ENCODE measurements at regions not wholly inside any gene's neighbourhood (a gene's known extent, or its start where the extent isn't known, plus 50 kb on each side); places are given as distances from the start of the nearest gene placed in this dataset.

DNA sequence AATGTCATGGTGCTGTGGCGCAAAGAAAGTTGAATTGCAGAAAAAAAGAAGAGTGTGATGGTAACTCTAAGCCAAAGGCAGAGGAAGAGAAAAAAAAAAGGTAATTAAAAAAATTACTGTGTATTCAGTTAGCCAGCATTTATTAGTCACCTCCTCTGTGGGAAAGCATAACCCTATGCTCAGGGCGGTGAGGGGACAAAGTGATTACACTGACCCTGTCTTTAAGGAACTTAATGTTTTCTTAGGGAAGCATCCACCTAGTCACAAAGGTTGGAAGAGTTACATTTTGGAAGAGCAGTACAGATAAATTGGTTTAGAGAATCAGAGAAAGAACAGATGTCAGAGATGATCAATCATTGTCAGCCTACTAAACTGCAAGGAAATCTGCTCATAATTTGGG lies 410.3 kb downstream of the CDH11 start:
- Histone ChIP-seq H3K27ac (no peak overlapping the region), H3K4me1 (no peaks in the 10 kb centered on the region), H3K9me3 (no peaks in the 10 kb centered on the region), H3K36me3 (no peaks in the 10 kb centered on the region), H3K27me3 (no peaks in the 10 kb centered on the region), H3K4me3 (no peak overlapping the region)
- DNase-seq: no peak
- TF ChIP-seq, protein P1, sequence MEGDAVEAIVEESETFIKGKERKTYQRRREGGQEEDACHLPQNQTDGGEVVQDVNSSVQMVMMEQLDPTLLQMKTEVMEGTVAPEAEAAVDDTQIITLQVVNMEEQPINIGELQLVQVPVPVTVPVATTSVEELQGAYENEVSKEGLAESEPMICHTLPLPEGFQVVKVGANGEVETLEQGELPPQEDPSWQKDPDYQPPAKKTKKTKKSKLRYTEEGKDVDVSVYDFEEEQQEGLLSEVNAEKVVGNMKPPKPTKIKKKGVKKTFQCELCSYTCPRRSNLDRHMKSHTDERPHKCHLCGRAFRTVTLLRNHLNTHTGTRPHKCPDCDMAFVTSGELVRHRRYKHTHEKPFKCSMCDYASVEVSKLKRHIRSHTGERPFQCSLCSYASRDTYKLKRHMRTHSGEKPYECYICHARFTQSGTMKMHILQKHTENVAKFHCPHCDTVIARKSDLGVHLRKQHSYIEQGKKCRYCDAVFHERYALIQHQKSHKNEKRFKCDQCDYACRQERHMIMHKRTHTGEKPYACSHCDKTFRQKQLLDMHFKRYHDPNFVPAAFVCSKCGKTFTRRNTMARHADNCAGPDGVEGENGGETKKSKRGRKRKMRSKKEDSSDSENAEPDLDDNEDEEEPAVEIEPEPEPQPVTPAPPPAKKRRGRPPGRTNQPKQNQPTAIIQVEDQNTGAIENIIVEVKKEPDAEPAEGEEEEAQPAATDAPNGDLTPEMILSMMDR (IDR thresholded peaks at IDR 0.05): no peak
- no peak for TF ChIP-seq POLR2A (IDR thresholded peaks at IDR 0.05)

DNA sequence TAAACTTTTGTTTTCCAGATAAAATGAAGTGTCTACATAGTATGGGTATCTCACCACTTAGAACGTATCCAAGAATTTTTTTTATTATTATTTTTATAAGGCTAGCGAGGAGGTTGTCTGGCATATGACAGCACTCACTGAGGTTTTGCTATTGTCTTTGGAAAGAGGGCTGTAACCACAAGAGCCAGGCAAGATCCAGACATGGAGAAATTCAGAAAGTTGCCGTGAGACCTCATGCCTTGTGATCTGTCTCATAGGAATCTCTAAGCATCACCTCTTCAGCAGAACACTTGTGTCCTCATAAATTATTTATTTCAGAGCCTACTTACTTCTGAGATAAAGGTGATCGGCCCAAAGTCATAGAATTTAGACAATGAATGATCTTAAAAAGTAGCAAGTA lies 410.8 kb downstream of the CDH11 start:
- TF ChIP-seq, protein P1 (IDR thresholded peaks at IDR 0.05): no peak
- no peak for TF ChIP-seq POLR2A (IDR thresholded peaks at IDR 0.05)

DNA sequence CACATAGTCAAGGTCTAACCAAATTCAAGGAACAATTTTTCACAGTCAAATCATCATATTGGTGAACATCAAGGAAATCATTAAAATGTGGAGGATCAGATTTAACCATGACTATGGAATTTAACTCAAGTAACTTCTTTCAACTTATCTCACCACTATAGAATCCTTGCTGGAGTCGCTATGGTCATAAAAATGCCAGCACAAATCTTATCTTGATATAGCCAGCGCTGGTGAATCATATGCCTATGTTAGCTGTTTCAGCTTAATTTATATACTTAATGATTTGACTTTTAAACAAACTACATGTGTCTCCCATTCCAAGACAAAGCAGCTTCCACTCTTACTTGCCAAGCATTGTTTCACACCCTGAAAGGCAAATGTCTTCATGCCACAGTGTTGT lies 416.4 kb downstream of the CDH11 start:
- TF ChIP-seq, protein P1 (IDR thresholded peaks at IDR 0.05): no peak
- TF ChIP-seq POLR2A (IDR thresholded peaks at IDR 0.05): no peak
- no peaks in the 10 kb centered on the region for H3K27me3 ChIP-seq
- no peak overlapping the region for H3K27ac ChIP-seq
- no peaks in the 10 kb centered on the region for H3K36me3 ChIP-seq
- H3K9me3 ChIP-seq: no peaks in the 10 kb centered on the region
- no peak overlapping the region for H3K4me3 ChIP-seq
- H3K4me1 ChIP-seq: no peaks in the 10 kb centered on the region
- DNase-seq: no peak

More for the DNA sequence above, 410.8 kb downstream of the CDH11 start:
- Histone ChIP-seq H3K27me3 (no peaks in the 10 kb centered on the region), H3K27ac (no peak overlapping the region), H3K4me3 (no peak overlapping the region), H3K9me3 (no peaks in the 10 kb centered on the region), H3K4me1 (no peaks in the 10 kb centered on the region), H3K36me3 (no peaks in the 10 kb centered on the region)
- DNase-seq: no peak

DNA sequence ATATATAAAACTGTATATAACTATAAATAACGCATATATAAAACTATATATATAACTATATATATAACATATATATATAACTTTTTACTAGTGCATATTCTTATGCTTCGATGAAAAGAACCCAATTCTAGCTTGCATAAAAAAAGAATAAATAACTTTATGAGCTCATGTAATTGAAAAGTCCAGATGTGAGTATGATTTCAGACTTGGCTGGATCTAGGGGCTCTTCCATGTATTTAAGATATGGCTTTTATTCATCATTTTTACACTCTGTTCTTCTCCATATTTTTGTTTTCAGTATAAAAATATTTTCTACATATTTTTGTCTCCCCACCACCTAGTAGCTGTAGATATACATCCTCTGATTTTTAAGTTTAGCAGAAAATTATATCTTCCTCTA lies 417.5 kb downstream of the CDH11 start:
- TF ChIP-seq POLR2A (IDR thresholded peaks at IDR 0.05): no peak
- no peaks in the 10 kb centered on the region for H3K4me1 ChIP-seq
- H3K9me3 ChIP-seq: no peaks in the 10 kb centered on the region
- no peak overlapping the region for H3K4me3 ChIP-seq
- no peaks in the 10 kb centered on the region for H3K36me3 ChIP-seq
- no peak overlapping the region for H3K27ac ChIP-seq
- DNase-seq: no peak
- H3K27me3 ChIP-seq: no peaks in the 10 kb centered on the region

DNA sequence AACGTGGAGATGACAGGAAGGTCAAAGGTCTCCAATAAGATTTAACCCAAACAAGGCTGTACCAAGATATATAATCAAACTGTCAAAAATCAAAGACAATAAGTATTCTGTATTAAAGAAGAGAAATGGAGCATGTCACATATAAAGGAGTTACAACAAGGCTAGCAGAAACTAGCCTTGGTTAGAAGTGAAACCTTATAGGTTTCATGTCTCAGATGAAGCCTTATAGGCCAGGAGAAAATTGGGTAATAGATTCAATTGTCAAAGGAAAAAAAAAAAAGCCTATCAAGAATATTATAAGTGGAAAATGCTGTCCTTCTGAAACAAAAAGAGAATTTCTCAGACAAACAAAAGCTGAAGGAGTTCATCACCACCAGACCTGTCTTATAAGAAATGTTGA lies 419.4 kb downstream of the CDH11 start:
- no peaks in the 10 kb centered on the region for H3K36me3 ChIP-seq
- H3K27ac ChIP-seq: no peak overlapping the region
- no peaks in the 10 kb centered on the region for H3K27me3 ChIP-seq
- TF ChIP-seq POLR2A (IDR thresholded peaks at IDR 0.05): no peak
- TF ChIP-seq, protein P1 (IDR thresholded peaks at IDR 0.05): no peak
- H3K4me3 ChIP-seq: no peak overlapping the region
- H3K4me1 ChIP-seq: no peaks in the 10 kb centered on the region
- H3K9me3 ChIP-seq: no peaks in the 10 kb centered on the region
- no peak for DNase-seq

DNA sequence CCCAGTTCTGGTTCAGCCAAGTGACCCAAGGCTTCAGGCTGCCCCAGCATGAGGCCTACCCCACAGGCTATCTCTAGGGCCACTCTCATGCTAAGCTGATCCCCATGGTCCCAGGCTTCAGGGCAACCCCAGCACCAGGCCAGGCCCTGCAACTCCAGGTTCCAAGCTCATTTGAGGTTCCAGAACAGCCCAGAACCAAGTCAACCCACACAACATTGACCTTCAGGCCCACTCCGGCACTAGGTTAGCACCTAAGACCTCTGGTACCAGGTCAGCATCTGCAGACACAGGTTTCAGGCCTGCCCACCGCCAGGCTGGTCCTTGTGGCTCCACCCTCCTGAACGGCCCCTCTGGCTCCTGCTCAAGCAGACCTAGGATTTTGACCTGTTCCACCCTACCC lies 421.2 kb downstream of the CDH11 start:
- Histone ChIP-seq H3K27me3 (no peaks in the 10 kb centered on the region), H3K27ac (no peak overlapping the region), H3K9me3 (no peaks in the 10 kb centered on the region), H3K4me1 (no peaks in the 10 kb centered on the region), H3K4me3 (no peak overlapping the region), H3K36me3 (no peaks in the 10 kb centered on the region)
- TF ChIP-seq, protein P1 (IDR thresholded peaks at IDR 0.05): no peak
- no peak for TF ChIP-seq POLR2A (IDR thresholded peaks at IDR 0.05)
- no peak for DNase-seq
